ENCODE measurements at regions not wholly inside any gene's neighbourhood (a gene's known extent, or its start where the extent isn't known, plus 50 kb on each side); places are given as distances from the start of the nearest gene placed in this dataset.

- TF ChIP-seq ZFP3 (CRISPR knock-in tag; IDR thresholded peaks at IDR 0.05) (no peak), ARNTL (CRISPR knock-in tag; IDR thresholded peaks at IDR 0.05; ENCODE audit: borderline replicate concordance, low read depth) (no peak), PPARA (CRISPR knock-in tag; IDR thresholded peaks at IDR 0.05; ENCODE audit: borderline replicate concordance) (no peak), ZNF8 (CRISPR knock-in tag; IDR thresholded peaks at IDR 0.05) (no peak), TSHZ2 (CRISPR knock-in tag; IDR thresholded peaks at IDR 0.05) (no peak), PATZ1 (CRISPR knock-in tag; IDR thresholded peaks at IDR 0.05; ENCODE audit: borderline replicate concordance) (no peak), OSR1 (CRISPR knock-in tag; IDR thresholded peaks at IDR 0.05) (no peak), TCF4 (CRISPR knock-in tag; IDR thresholded peaks at IDR 0.05; ENCODE audit: borderline replicate concordance) (no peak), ZC3H10 (CRISPR knock-in tag; IDR thresholded peaks at IDR 0.05) (no peak), ZFP30 (CRISPR knock-in tag; IDR thresholded peaks at IDR 0.05) (no peak), CREB5 (CRISPR knock-in tag; IDR thresholded peaks at IDR 0.05; ENCODE audit: low read depth) (no peak)
- ATAC-seq, result no peak
Measured at GRCh38 chr7:113217314-113217713, 99.0 kb upstream of the SMIM30 start.

GRCh38 chr7:113216038-113216437 lies 97.7 kb upstream of the SMIM30 start:
- TF ChIP-seq TOX (CRISPR knock-in tag; IDR thresholded peaks at IDR 0.05; ENCODE audit: borderline replicate concordance) (no peak), GLIS3 (CRISPR knock-in tag; IDR thresholded peaks at IDR 0.05) (no peak), ISL1 (CRISPR knock-in tag; IDR thresholded peaks at IDR 0.05) (no peak)
- ATAC-seq, result no peak

GRCh38 chr7:113209449-113210203 lies 91.3 kb upstream of the SMIM30 start:
- TF ChIP-seq PATZ1 (CRISPR knock-in tag; IDR thresholded peaks at IDR 0.05; ENCODE audit: borderline replicate concordance) (no peak), ESRRG (CRISPR knock-in tag; IDR thresholded peaks at IDR 0.05) (no peak), OSR1 (CRISPR knock-in tag; IDR thresholded peaks at IDR 0.05) (no peak), TSHZ2 (CRISPR knock-in tag; IDR thresholded peaks at IDR 0.05) (no peak), ZNF565 (CRISPR knock-in tag; conservative IDR thresholded peaks at IDR 0.05; ENCODE audit: low read depth) (no peak), RARB (CRISPR knock-in tag; IDR thresholded peaks at IDR 0.05) (no peak), POU6F1 (CRISPR knock-in tag; IDR thresholded peaks at IDR 0.05; ENCODE audit: borderline replicate concordance, low read depth) (no peak), TCF4 (CRISPR knock-in tag; IDR thresholded peaks at IDR 0.05; ENCODE audit: borderline replicate concordance) (no peak)
- ATAC-seq, result peak; percentile 35; the same call in 1 of the 3 replicates
